Fibroblast of skin of scalp (primary cell): ENCODE measurements at regions not wholly inside any gene's neighbourhood (a gene's known extent, or its start where the extent isn't known, plus 50 kb on each side); places are given as distances from the start of the nearest gene placed in this dataset.

ENCODE experiments used
- DNase-seq: peaks from one replicate; pipeline ENCODE4 v3.0.0-alpha.2; 2013

DNA sequence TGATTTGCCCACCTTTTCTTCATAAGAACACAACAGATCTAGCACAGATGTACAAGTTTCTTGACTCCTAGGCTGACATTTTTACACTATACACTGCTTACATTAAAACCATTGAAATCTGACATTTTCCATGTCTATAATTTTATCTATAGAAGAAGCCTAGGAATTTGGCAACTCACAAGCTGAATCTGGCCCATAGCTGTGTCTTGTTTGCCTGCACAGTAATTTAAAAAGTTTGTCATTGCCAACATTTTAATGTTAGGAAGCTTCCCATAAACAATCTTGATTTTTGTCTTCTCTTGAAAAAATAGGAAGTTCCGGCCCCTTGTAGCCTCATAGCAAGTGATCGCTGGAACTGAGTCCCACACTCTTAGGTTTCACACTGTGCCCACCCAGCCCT is 394.6 kb upstream of the AZI2 start:
- DNase-seq, result no peak

DNA sequence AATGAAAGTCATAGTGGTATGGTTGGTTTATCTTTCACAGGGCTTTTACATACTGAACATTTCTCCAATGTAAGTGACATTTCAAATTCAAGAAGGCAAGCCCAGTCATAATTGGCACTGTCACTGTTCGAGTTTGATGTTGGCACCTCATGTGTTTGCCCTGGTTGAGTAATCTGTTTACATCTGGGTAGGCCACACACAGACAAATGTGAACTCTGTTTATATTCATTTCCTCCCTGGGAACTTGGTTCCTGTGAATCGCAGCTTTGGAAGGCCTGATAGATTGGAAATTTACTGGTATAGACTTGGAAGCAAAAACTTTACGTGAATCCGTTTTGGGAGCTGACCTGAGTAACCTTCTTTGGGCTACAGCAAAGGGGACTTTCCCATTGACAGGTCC is 395.2 kb upstream of the AZI2 start:
- DNase-seq, result no peak

DNA sequence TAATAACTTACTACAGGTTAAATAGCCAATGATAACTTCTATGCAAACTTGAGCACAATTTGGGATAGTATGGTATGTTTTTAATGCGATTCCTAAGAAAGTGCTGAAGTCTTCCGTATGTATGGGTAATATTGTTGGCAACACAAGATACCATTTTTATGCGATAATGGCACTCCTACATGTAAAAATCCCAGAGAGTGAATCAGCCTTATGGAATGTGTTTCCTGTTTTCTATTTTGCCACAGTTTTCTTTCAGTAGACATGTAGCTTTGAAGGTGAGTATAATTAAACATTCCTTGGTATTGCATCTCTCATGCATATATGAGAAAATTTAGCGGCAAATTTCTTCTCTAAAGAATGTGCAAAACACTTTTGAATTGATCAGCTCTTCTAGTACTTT is 396.8 kb upstream of the AZI2 start:
- DNase-seq, result peak; percentile 9

DNA sequence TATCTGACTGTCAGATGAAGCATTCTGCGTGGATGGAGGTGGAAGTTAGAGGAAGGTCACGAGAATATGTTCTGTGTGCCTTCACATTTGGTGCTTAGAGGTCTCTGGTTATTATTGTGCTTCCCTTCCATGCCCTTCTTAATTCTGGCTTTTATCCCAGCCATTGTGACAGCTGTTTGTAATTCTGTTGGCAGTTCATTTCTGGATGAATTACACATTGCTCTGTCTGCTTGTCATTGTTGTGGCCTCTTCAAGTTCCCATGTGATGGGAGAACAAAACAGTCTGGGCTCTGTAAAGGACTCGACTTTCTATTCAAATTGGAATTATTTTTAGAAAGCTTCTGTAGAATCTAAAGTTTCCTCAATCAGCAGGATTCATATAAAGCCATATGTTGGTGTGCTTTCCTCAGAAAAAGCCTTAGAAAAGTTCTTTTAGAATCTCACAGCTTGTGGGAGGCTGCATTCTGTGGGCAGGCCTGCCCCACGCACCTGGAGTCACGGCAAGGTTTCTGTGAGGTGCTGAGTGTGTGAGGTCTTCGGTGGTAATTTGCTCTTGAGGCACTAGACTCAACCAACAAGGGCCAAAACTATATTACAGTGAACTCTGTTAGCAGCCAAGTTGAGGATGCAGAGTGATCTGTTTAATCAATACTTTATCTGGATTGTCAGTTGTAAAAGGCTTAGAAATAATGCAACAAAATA is 397.4 kb upstream of the AZI2 start:
- DNase-seq, result peak; percentile 31

DNA sequence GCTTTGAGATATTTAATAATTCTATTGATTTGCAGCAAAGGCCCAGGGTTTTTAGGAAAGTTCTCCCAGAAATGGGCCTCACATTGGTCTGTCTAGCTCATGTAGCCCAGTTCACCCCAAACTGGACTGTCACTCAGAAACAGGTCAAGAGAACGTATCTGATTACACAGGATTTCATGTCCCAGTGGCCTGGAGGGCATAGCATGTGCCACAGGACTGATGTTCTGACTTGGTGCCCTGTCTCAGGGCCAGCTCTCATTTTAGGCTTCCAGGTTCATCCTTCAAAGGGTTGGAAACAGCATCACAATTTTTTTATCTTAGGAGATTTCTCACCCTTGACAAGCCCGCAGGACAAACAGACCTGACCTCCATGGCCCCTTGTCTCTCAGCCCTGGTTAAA is 398.4 kb upstream of the AZI2 start:
- no peak for DNase-seq

DNA sequence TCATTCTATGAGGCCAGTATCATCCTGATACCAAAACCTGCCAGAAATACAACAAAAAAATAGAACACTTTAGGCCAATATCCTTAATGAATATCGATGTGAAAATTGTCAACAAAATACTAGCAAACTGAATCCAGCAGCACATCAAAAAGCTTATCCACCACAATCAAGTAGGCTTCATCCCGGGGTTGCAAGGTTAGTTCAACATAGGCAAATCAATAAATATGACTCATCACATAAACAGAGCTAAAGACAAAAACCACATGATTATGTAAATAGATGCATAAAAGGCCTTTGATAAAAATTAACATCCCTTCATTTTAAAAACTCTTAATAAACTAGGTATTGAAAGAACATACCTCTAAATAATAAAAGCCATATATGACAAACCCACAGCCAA is 403.2 kb upstream of the AZI2 start:
- no peak for DNase-seq

DNA sequence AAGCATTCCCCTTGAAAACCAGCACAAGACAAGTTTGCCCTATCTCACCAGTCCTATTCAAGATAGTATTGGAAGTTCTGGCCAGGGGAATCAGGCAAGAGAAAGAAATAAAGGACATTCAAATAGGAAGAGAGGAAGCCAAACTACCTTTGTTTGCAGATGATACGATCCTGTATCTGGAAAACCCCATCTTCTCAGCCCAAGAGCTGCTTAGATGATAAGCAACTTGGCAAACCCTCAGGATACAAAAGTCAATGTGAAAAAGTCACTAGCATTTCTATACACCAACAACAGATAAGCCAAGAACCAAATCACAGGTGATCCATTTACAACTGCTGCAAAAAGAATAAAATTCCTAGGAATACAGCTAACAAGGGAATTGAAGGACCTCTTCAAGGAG is 403.7 kb upstream of the AZI2 start:
- DNase-seq, result no peak

DNA sequence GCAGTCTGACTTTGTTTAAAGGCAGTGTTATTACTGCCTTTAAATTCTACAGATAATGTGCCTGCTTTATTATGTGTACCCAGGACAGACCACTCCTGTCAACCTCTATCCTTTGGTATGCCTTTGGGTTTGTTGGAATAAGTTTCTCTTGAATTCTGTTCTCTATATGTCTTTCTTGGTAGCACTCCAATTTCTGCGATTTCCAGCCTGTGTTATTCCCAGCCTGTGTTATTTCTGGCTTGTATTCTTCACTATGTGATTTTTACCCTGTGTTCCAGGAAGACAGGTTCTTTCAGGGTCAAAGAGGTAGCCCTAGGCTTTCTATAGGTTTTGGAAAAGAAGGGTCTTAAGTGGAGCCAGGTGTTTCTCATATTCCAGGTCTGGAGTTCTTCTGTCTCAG is 407.4 kb upstream of the AZI2 start:
- DNase-seq, result no peak

DNA sequence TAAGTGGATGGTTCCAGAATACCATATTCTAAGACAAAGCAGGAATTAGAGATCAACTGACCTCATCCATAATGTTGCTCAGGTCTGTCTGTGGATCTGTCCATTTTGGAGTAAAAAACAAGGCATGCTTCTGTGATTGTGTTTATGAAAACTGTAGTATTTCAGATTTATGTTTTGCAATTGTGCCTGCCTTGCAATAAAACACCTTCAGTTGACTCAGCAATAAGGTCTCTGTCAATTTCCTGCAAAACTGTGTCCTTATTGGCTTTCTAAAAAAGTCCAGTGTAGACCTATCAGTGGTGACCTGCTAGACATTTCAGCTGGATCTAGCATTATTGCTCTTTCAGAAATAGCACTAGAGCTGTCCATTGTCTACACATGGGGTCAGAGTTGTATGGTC is 409.5 kb upstream of the AZI2 start:
- DNase-seq, result no peak

DNA sequence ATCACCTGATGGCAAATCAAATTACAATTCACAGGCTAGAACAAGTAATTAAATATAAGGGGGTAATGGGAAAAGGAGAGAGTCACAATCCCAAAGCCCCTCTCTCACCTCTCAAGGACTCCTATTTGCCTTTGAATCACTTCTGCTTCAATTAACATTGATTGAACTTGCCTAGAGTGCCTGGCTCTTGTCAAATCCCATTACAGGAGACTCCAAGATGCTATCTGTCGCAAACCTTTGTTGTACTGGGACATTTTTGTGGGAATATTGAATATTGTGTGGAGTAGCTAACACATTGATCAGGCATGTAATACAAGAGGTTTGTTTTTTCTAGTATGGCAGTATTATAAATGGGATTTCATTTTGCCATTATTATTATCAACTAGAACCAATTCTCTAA is 412.8 kb upstream of the AZI2 start:
- no peak for DNase-seq

DNA sequence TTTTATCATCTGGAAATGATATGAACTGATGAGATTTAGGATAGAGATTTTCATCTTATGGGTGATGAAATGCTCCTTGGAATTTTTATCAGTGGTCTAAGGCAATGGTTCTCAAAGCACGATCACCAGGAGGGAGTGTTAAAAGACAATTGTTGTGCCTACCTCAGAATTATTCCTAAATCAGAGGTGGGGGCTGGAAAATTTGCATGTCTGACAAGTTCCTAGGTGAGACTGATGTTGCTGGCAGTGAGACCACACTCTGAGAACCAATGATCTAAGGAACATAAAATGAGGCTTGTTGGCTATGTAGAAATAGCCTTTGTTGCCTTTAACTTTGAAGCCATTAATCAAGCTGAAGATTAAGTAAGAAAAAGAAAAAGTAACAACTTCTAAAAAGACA is 416.6 kb upstream of the AZI2 start:
- DNase-seq, result no peak

DNA sequence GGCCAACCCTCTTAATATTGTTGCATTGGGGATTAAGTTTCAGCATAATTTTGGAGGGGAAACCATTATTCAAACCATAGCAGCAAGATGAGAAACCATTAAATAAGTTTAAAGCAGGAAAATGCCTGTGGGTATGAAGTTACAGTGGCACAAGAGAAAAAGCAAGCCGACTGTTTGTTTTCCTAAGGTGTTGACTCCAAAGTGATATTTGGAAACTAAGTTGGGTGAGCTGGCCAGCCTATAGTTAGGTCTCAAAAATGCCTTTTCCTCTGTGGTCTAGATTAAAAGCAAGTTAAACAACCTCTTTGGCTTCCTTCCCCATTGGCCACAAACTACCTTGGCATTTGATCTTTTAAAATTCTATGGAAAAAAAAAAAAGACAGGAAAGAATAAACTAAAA is 419.8 kb upstream of the AZI2 start:
- no peak for DNase-seq

DNA sequence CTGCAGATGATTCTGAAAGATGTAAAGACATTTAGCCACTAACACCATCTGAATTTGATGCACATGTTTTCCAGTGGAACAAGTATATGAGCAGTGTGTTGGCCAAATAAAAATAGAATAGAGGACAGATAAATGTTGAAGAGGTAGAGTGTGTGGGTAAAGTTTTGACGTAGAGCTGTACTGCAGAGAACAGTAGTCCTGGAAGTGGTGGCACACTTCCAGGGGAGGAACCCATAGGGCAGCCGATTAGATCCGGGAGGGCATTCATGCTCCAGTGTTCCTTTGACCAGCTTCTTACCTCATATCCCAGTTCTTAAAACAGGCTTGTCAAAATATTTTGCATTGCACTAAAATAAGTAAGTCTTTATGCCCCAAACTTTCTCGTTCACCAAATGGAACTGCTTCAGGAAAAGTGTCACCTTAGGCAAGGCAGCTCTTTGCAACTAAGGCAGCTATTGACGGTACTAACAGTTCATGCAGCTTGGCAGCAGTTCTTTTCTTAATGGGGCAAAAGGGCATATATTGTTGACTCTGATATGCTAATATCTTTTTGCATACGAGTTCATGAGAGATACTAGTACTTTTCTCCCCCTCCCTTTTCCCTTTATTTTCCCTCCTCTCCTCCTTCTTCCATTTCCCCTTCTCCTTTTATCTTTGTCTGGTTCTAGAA is 429.3 kb upstream of the AZI2 start:
- DNase-seq, result no peak

DNA sequence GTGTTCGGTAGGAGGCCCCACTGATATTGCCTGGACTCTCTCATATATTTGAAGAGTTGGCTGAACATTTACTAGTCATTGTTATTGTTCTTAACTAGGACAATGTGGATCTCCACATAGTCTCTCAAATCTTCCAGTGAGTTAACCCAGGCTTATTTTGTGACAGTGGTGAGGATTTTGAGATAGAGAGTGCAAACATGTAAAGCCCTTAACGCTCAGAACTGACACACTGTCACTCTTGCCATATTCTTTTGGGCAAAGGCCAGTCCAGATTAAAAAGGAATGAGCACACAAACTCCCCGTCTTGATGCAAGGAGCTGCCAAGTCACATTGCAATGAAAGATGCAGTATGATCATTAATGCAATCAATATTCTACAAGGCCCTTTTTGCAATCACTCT is 431.9 kb upstream of the AZI2 start:
- DNase-seq, result no peak

DNA sequence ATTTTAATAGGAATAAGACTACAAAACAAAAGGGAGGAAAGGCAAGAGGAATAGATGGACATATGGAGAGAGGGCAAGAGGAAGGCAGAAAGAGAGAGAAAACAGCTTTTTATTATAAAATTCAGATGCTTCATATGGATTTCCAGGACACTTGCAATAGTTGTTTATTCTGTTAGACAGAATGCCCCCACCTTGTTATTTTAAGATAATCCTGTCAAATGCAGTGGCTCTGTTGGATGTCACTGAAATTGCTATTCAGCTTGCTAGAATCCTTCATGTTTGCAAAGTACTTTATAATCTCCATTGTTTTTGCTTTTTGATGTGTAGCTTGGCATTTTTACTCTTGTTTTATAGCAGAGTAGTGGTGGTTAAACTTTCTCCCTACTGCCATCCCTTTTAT is 432.4 kb upstream of the AZI2 start:
- no peak for DNase-seq

DNA sequence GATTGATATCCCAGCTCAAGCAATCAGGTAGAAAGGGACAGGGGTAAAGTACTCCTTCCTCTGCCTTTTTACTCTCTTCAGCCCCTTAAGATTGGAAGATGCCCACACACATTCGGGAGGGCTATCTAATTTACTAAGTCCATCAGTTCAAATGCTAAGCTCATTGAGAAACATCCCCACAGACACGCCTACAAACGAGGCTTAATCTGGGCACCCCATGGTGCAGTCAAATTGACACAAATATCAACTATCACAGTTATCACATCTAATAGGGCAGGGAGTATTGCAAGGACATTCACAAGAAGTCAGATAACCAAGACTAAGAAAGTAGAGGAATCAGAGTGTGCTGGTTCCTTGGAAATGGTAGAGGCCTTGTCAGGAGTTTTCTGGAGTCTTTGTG is 437.8 kb upstream of the AZI2 start:
- no peak for DNase-seq

DNA sequence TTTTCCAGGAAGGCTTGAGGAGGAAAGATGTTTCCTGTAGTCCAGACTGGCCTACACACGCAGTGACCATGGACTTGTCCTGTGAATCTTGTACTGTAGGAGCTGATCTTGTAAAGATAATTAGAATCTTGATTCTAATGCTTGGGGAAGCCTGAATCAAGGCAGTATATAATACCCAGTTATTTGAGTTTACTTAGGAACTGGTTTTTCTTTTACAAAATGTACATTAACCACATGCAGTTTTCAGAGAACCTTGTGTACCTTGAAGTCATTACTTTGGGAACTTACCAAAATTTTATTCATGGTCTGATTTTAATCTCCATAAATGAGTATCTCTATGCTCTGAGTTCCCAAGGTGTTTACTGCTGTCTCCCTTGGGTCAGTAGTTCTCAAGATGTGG is 439.9 kb upstream of the AZI2 start:
- DNase-seq, result no peak

DNA sequence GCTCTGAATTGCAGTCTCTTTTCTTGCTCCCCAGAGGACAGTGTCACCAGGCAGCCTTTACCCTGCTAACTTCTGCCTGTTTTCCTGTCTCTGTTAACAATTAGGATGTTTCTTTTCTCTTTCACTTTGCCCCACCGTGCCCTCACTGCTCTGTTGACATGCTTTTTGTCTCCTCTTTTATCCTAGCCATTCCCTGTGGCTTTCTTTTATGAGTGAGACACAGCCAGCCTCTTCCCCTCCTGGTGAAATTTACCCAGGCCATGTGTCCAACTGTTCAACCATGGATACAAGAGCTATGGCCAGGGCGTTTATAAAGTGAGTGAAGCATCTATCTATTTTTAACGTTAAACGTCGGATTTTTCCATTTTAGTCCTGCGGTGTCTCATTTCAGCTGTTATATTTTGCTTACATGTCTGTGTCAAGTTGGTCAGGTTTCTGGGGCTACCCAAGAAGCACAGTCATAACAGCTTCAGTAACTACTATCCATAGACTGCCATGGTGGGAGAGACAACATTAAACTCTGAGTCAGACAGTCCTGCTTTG is 443.2 kb upstream of the AZI2 start:
- DNase-seq, result peak; percentile 25

DNA sequence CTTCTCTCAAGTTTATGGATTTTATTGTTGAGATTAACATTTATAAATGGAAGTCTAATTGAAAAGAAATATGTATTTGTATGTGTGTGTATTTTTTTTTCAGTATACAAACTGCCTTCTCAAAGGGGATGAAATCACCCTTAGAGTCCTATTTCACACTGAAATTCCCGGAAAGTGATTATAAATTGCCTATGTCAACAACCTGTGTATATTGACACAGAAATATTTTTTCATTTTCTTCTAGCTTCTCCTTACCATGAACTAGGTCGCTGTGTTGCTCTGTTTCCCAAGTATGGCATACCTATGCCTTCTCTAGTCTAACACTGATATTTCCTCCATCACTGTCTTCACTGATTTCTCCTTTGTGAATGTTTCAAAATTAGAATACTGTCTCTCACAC is 444.0 kb upstream of the AZI2 start:
- no peak for DNase-seq

DNA sequence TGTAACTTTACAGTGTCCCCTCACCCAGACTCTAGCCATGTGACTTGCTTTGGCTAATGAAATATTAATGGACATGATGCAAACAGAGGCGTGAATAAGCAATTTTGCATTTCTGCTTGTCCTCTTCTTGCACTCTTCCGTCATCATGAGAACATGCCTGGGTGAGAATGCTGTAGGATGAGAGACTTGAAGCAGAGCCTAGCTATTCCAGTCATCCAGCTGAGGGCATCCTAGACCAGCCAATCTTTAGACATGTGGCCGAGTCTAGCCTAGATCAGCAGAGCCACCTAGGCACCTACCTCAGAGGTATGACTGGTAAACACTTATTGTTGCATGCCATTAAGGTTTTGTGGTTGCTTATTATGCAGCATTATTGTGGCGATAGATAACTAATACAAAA is 450.5 kb upstream of the AZI2 start:
- no peak for DNase-seq

DNA sequence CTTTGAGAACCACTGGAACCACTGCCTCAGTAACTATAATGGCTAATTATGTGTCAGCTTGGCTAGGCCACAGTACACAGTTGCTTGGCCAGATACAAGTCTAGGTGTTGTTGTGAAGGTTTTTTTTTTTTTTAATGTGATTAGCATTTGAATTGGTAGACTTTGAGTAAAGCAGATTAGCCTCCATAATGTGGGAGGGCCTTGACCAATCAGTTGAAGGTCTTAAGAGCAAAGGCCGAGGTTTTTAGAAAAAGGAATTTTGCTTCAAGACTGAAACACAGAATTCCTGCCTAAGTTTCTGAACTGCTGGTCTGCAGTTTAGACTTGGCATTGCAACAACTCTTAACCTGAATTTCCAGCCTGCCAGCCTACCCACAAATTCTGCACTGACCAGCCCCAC is 451.6 kb upstream of the AZI2 start:
- no peak for DNase-seq

DNA sequence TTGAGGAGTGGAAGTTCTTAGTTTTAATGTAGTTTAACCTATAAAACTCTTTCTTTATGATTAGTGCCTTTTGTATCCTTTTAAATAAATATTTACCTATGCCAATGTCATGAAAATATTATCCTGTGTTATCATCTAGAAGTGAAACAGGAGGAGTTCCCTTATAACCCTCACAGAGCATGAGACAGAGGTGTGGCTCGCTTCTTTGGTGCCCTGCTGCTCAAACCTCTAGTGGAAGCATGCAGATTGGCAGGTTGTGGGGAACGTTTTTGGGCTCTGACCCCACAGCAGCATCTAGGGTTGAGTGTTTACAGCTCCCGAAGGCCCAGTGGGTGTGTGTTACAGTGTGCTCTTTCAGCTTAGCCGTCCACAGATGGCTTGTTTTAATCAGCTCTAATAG is 459.4 kb upstream of the AZI2 start:
- DNase-seq, result no peak

DNA sequence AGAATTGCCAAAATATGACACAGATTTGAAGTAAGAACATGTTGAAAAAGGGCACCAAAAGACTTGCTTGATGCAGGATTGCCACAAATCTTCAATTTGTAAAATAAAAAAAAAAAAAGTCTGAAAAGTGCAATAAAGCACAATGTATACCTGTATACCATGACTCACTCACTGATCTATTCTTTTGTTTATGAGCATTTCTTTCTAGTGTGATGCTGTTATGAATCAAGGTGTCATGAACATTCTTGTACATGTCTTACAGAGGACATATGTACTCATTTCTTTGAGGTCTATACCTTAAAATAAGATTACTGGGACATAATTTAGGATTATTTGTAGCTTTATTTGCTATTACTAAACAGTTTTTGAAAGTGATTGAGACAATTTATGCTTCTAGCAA is 464.9 kb upstream of the RBMS3 start:
- no peak for DNase-seq

DNA sequence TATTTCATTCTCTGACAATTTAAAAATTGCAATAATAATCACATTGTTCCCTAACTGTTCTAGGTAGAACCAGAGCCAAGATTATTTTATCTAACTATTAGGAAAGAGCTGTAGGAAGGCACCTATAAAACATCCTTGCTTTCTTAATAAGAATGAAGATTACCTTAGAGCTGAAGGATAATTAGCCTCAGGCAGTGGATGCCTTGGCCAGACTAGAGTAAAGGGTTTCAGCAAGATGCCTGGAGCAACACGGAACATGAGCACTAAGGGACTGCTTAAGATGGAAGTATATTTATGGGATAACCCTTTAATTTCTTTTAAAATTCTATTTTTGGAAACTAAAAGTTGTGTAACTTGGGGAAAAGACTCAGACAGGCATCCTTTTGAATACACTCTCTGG is 456.6 kb upstream of the RBMS3 start:
- DNase-seq, result no peak

DNA sequence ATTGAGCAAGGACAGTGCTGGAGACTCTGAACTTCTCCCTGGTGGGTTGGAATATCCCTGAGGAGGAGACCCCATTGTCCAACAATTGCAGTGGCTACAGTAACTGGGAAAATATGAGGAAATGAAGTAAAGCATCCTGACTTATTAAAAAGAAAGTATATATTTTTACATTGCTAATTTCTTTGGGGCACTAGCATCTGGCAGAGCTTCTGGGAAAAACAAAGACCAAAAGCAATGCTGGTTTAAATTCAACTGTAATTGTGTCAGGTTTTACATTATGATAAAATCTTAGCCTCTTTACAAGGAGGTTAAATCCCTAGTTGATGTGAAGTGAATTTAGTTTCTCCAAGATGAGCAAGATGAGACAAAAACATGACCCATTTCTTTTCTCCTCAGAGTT is 454.0 kb upstream of the RBMS3 start:
- DNase-seq, result no peak
